ENCODE measurements at regions not wholly inside any gene's neighbourhood (a gene's known extent, or its start where the extent isn't known, plus 50 kb on each side); places are given as distances from the start of the nearest gene placed in this dataset.

- no peak for DNase-seq (ENCODE audit: low spot score)
Measured at GRCh38 chr11:15541079-15541478, 426.4 kb downstream of the INSC start.

DNA sequence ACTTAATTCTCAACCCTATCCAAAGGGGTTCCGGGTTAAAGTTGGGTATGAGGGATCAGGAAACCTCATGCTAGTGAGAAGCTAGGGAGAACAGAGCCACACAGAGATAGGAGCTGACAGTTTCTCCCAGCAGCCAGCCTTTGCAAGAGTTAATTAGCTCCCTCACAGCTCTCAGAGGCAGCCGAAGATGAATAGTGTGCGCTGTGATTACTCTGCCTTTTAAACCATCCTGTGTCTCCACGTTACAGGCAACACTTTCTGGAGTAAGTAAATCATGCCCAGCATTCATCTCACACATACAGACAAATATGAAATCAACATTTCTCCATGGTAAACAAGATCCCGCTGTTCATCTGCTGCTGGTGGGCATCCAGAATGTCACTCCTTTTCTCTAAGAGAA is 429.6 kb downstream of the INSC start:
- no peak for DNase-seq (ENCODE audit: low spot score)

- DNase-seq (ENCODE audit: low spot score): no peak
Measured at GRCh38 chr11:15547685-15548084, 433.0 kb downstream of the INSC start.

- no peak for DNase-seq (ENCODE audit: low spot score)
Measured at GRCh38 chr11:15551901-15552851, 437.5 kb downstream of the INSC start.

GRCh38 chr11:15555161-15555560 is 440.4 kb downstream of the INSC start:
- no peak for DNase-seq (ENCODE audit: low spot score)

DNA sequence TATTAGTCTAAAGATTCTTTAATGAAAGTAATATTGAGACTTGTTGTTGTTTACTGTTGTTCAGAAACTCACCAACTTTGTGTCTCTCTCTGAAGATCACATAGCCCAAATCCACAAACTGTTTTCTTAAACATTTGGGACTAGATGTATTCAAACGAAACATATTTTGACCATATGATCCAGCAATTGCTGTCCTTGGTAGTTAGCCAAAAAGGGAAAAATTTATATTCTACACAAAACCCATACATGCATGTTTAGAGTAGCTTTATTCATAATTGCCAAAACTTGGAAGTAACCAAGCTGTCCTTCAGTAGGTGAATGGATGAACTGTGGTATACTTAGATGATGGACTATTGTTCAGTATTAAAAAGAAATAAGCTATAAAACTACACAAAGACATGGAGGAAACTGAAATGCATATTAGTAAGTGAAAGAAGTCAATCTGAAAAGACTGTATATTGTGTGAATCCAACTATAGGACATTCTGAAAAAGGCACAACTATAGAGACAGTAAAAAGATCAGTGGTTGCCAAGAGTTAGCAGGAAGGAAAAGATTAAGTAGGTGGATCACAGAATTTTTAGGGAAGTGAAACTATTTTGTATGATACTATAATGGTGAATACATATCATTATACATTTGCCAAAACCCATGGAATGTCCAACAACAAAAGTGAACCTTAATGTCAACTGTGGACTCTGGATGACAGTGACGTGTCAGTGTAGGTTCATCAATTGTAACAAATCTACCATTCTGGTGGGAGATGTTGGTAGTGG is 442.9 kb downstream of the INSC start:
- DNase-seq (ENCODE audit: low spot score): no peak

DNA sequence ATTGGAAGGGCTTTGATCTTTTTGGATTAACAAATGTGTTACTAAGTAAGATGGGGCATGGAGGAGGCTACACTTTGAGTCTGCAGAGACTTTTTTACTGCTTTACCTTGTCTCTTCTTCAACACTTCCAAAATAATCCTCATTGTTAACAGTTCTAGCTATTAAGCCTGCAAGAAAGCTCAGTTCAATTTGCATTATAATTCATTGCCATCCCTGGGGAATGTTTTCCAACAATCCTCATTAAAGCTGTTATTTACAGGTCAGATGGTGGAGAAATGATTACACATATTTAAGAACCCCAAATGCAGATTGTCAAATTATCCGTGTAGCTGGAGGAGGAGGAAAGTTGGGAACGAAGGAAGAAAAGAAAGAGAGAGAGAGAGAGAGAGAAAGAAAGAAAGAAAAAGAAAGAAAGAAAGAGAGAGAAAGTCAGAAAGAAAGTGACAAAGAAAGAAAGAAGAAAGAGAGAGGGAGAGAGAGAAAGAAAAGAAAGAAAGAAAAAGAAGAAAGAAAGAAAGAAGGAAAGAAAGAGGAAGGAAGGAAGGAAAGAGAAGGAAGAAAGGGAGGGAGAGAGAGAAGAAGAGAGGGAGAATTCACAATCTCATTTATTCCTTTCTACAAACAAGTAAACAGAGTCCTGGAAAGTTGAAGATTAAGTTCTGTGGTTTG is 443.9 kb downstream of the INSC start:
- no peak for DNase-seq (ENCODE audit: low spot score)

- DNase-seq (ENCODE audit: low spot score): no peak
Measured at GRCh38 chr11:15560689-15561467, 446.2 kb downstream of the INSC start.

- DNase-seq (ENCODE audit: low spot score): no peak
Measured at GRCh38 chr11:15562230-15562629, 447.5 kb downstream of the INSC start.

DNA sequence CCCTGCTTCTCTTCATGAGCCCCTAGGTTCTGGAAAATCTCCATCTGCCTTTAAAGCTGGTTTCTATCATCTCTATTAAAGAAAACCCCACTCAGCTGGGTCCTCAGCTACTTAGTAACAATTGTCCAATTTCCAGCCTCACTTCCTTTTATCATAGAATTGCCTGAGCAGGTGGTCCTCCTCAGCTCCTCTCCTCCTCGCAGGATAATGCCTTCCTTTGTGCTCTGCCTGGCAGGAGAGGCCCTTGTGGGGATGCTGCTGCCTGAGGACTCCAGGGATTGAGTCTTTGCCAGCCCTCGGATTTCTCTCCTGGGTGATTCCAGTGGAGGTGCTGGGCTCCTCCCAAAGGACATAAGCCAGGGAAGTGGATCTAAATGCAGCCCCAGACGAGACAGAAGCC is 448.3 kb downstream of the INSC start:
- no peak for DNase-seq (ENCODE audit: low spot score)

GRCh38 chr11:15565880-15566279 is 451.2 kb downstream of the INSC start:
- DNase-seq (ENCODE audit: low spot score): no peak

- no peak for DNase-seq (ENCODE audit: low spot score)
Measured at GRCh38 chr11:15568440-15568839, 453.7 kb downstream of the INSC start.

- DNase-seq (ENCODE audit: low spot score): no peak
Measured at GRCh38 chr11:15569305-15570025, 454.7 kb downstream of the INSC start.

GRCh38 chr11:15575409-15575808 is 460.7 kb downstream of the INSC start:
- no peak for DNase-seq (ENCODE audit: low spot score)

DNA sequence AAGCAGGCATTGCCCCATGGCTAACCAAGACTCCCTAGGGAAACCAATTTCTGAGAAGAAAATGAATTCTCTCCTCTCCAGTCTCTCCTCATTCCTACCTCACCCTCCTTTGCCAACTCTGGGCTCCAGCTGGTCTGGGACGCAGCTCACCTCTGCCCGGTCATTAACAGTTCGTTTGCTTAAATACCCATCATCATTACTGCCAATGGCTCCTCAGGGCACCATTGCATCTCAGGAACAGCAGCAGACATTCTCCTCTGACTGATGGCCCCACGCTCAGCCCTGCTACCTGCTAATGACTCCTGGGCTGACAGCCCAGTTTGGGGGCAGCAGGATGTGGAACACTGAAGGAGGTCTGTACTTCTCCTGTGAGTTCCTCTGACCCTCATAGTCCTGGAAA is 462.0 kb downstream of the INSC start:
- DNase-seq (ENCODE audit: low spot score): no peak

DNA sequence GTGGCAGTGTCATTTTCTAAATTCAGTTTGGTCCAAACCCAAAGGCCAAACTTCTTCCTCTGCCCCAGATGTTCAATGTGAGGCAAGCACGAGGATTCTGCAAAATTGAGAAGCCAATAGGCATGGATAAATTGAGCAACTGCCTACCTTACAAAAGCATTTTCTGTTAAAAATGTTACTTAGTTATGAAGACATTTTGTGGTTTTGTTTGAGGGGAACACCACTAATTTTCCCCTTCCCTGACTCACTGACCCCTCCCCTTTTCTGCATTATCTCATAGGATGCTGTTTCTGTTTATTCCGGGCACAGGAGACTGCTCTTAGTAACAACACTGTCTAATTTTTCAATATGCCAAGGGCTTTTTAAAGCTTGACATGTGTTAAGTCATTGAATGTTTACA is 462.8 kb downstream of the INSC start:
- no peak for DNase-seq (ENCODE audit: low spot score)

GRCh38 chr11:15579287-15580001 is 464.7 kb downstream of the INSC start:
- DNase-seq (ENCODE audit: low spot score): no peak

DNA sequence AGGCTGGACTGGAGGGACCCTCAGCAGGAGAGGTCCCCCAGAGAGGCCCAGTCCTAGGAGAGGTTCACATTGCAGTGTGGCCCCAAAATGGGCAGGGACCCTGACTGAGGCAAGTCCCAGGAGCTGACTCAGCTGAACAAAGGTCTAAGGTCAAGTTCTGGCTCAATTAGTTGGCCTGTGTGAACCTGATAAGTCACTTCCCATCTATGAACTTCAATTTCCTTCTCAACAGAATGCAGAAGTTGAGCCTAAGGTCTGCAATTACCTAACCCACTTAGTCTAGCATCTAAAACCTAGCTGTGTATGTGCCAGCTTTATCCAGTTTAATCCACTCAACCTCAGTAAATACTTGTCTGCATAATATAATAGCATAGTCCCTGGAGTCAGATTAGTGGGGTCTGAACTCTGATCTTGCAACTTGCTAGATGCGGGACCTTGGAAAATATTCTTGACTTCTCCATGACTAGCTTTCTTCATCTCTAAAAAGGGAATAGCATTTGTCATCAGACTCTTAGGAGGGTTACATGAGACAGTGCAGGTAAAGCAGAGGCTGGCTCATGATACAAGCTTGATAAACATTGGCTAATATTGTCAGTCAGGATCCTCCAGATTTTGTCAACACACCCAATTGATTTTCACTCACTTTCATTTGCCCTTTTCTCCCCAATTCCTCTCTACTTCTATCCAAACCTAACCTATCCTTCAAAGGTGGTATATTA is 465.5 kb downstream of the INSC start:
- DNase-seq (ENCODE audit: low spot score): no peak

DNA sequence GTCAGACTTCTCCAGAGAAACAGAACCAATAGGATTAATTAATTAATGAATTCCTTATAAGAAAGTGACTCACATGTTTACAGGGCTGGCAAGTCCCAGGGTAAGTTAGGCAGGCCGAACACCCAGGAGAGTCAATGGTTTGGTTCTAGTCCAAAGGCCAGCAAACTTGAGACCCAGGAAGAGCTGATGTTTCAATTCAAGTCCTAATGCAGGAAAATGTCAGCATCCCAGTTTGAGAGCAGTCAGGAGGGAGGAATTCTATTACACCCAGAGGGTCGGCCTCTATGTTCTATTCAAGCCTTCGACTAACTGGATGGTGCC is 466.0 kb downstream of the INSC start:
- no peak for DNase-seq (ENCODE audit: low spot score)

DNA sequence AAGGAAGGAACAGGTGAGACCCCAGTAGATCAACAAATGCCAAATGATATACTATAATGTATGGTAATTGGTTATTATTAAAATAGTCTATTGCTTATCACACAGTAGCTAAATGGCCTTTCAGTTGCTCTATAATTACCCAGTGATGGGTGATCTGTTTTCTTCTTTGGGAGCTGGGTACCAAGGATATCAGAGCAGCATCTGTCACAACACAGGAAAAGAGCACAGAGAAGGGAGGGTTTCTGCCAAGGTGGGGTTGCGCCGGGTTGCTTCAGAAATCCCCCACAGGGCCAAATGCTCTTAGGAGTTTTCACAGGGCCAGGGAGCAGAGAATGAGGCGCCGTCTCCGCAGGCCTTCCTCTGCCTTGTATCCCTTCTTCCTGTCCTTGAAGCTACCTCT is 469.4 kb downstream of the INSC start:
- no peak for DNase-seq (ENCODE audit: low spot score)
